GM12875 (cell line): ENCODE measurements at regions not wholly inside any gene's neighbourhood (a gene's known extent, or its start where the extent isn't known, plus 50 kb on each side); places are given as distances from the start of the nearest gene placed in this dataset.

Source experiments
- H3K4me3 ChIP-seq: one replicate; pipeline ENCODE4 v1.5.1; 2011; ENCODE audit warnings: low read depth, low read length, control low read depth
- CTCF ChIP-seq: IDR thresholded peaks from 2 replicates; pipeline ENCODE4 v1.5.1; 2011; ENCODE audit warnings: low read depth, mild to moderate bottlenecking, control low read depth, inconsistent platforms, low read length, moderate library complexity, borderline replicate concordance; ENCODE audit not compliant: insufficient read depth

GRCh38 chr13:40275155-40275554, 391.3 kb downstream of the FOXO1 start:
- TF ChIP-seq CTCF = no peak
- H3K4me3 ChIP-seq = no peak overlapping the region

- H3K4me3 ChIP-seq = no peak overlapping the region
- TF ChIP-seq CTCF = no peak
Observed at GRCh38 chr13:40275636-40276035, 390.8 kb downstream of the FOXO1 start.

GRCh38 chr13:40283666-40284065, 382.8 kb downstream of the FOXO1 start:
- no peak for TF ChIP-seq CTCF
- no peak overlapping the region for H3K4me3 ChIP-seq

GRCh38 chr13:40285634-40286033, 380.8 kb downstream of the FOXO1 start:
- no peak overlapping the region for H3K4me3 ChIP-seq
- TF ChIP-seq CTCF = no peak

GRCh38 chr13:40287428-40287827, 379.0 kb downstream of the FOXO1 start:
- H3K4me3 ChIP-seq = no peak overlapping the region
- TF ChIP-seq CTCF = no peak

- no peak for TF ChIP-seq CTCF
- no peak overlapping the region for H3K4me3 ChIP-seq
Observed at GRCh38 chr13:40288259-40288658, 378.2 kb downstream of the FOXO1 start.

- H3K4me3 ChIP-seq = no peak overlapping the region
- TF ChIP-seq CTCF = no peak
Observed at GRCh38 chr13:40290758-40291157, 375.7 kb downstream of the FOXO1 start.
